ENCODE measurements at regions not wholly inside any gene's neighbourhood (a gene's known extent, or its start where the extent isn't known, plus 50 kb on each side); places are given as distances from the start of the nearest gene placed in this dataset.
"Not testable (repeated sequence)": the region's sequence is repeated elsewhere in the genome, so short reads cannot be mapped to it uniquely, and the experiment has no call there.

- H3K36me3 Mint-ChIP-seq (ENCODE audit: low read depth), result no peaks in the 10 kb centered on the region
- H3K27me3 Mint-ChIP-seq, result no peaks in the 10 kb centered on the region
- H3K4me3 Mint-ChIP-seq, result no peak overlapping the region
- no peaks in the 10 kb centered on the region for H3K9me3 Mint-ChIP-seq
- DNase-seq, result no peak
- ChIA-PET POLR2A (no interaction called here), CTCF (interaction anchor here (0.8 kb wide), 1 partner anchor 115 kb away, joined by 3 read pairs; no protein-coding TSS in a partner anchor)
- no peaks in the 10 kb centered on the region for H3K4me1 Mint-ChIP-seq
- no peak overlapping the region for H3K27ac Mint-ChIP-seq
Measured at GRCh38 chr3:170697131-170697530, 111.3 kb upstream of the SLC7A14 start.

DNA sequence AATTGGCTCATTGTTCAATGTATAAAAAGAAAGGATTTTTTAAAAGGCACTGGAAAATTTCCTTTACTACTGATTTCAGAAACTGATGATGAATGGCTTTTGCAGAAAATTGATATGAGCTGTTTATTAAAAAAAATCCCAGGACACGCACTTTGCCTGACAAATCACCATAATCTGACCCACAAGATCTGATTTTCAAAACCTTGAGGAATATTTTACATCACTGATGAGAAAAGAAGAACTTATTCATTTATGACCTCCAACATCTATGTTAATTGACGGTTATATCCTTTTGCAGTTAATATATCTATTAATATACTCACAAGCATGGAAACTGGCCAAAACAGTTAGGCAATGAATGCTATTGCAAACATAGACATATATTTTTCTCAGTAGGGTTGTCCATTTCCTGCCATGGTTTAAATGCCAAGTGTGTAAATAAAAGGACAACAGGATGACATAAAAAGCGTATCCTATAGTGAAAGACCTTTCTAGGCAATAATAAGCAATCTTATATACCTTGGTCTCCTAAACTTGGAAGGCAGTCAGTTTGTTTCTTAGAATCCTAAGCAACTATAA is 109.7 kb upstream of the SLC7A14 start:
- H3K27me3 Mint-ChIP-seq, result no peaks in the 10 kb centered on the region
- no peak overlapping the region for H3K27ac Mint-ChIP-seq
- ChIA-PET POLR2A (no interaction called here), CTCF (interaction anchor here (1.1 kb wide), 1 partner anchor 282 kb away, joined by 3 read pairs; no protein-coding TSS in a partner anchor)
- no peaks in the 10 kb centered on the region for H3K36me3 Mint-ChIP-seq (ENCODE audit: low read depth)
- H3K9me3 Mint-ChIP-seq, result no peaks in the 10 kb centered on the region
- no peaks in the 10 kb centered on the region for H3K4me1 Mint-ChIP-seq
- H3K4me3 Mint-ChIP-seq, result no peak overlapping the region
- DNase-seq, result no peak

- no peak for DNase-seq
- no peaks in the 10 kb centered on the region for H3K9me3 Mint-ChIP-seq
- CTCF ChIA-PET, result interaction anchor here (1.0 kb wide), 1 partner anchor 118 kb away, joined by 3 read pairs; no protein-coding TSS in a partner anchor
Measured at GRCh38 chr3:170692720-170693119, 106.8 kb upstream of the SLC7A14 start.

DNA sequence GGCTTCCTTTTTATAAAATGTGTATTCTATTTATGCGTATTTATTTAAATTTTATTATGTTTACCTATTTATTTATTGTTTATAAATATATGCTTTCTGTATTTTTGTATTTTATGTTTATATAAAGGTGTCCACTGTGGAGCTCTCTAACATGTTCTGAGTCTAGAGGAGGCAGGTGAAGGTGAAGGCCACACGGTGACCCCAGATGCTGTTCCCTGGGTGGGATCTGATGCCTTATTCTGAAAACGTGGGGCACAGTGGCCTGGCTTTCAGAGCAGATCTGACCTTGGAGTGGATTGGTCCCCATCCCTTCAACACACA is 104.7 kb upstream of the SLC7A14 start:
- ChIA-PET POLR2A (no interaction called here), CTCF (interaction anchor here (0.8 to 1.9 kb wide), 5 partner anchors 15 to 277 kb away, joined by 3 to 8 read pairs (median 3); no protein-coding TSS in a partner anchor)
- no peak overlapping the region for H3K27ac Mint-ChIP-seq
- H3K36me3 Mint-ChIP-seq (ENCODE audit: low read depth), result no peaks in the 10 kb centered on the region
- no peak for DNase-seq
- H3K4me3 Mint-ChIP-seq, result no peak overlapping the region
- no peaks in the 10 kb centered on the region for H3K9me3 Mint-ChIP-seq
- no peaks in the 10 kb centered on the region for H3K4me1 Mint-ChIP-seq
- no peaks in the 10 kb centered on the region for H3K27me3 Mint-ChIP-seq

More at GRCh38 chr3:170692720-170693119, 106.8 kb upstream of the SLC7A14 start:
- POLR2A ChIA-PET, result no interaction called here
- H3K27me3 Mint-ChIP-seq, result no peaks in the 10 kb centered on the region
- H3K36me3 Mint-ChIP-seq (ENCODE audit: low read depth), result no peaks in the 10 kb centered on the region
- no peaks in the 10 kb centered on the region for H3K4me1 Mint-ChIP-seq
- no peak overlapping the region for H3K4me3 Mint-ChIP-seq
- no peak overlapping the region for H3K27ac Mint-ChIP-seq

- H3K4me1 Mint-ChIP-seq, result no peaks in the 10 kb centered on the region
- no peaks in the 10 kb centered on the region for H3K9me3 Mint-ChIP-seq
- POLR2A ChIA-PET, result no interaction called here
Measured at GRCh38 chr3:170689893-170690660, 104.2 kb upstream of the SLC7A14 start.

DNA sequence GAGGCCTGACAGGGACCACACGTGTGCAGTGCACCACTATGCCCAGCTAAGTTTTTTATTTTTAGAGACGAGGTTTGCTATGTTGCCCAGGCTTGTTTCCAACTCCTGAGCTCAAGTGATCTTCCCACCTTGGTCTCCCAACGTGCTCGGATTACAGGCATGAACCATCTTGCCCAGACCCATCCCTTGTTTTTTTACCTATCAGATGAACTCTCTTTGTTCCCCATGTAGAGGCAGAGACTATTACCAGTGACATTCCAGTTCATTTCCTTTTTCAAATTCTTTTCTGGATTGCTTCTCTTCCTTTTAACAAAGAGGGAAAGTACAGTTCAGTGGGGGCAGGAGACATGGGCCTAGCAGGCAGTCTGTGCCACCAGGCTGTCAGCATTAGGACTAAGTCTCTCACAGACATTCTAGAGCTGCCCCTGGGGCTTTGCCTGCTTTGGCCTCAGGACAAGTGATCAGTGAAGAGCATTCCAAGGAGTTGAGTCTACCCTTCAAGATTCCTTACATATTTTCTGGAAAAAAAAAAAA is 103.5 kb upstream of the SLC7A14 start:
- Mint-ChIP-seq H3K4me3 (no peak overlapping the region), H3K9me3 (no peaks in the 10 kb centered on the region), H3K27me3 (no peaks in the 10 kb centered on the region), H3K4me1 (no peaks in the 10 kb centered on the region), H3K36me3 (ENCODE audit: low read depth) (no peaks in the 10 kb centered on the region), H3K27ac (no peak overlapping the region)
- ChIA-PET CTCF (interaction anchor here (0.7 to 1.3 kb wide), 3 partner anchors 16 to 282 kb away, joined by 3 read pairs; no protein-coding TSS in a partner anchor), POLR2A (no interaction called here)
- DNase-seq, result no peak

More at GRCh38 chr3:170689893-170690660, 104.2 kb upstream of the SLC7A14 start:
- Mint-ChIP-seq H3K27ac (no peak overlapping the region), H3K36me3 (ENCODE audit: low read depth) (no peaks in the 10 kb centered on the region), H3K4me3 (no peak overlapping the region), H3K27me3 (no peaks in the 10 kb centered on the region)
- CTCF ChIA-PET, result interaction anchor here (0.7 to 1.9 kb wide), 7 partner anchors 15 to 282 kb away, joined by 3 to 8 read pairs (median 3); no protein-coding TSS in a partner anchor
- DNase-seq, result peak; percentile 36

GRCh38 chr3:170688222-170688621 is 102.3 kb upstream of the SLC7A14 start:
- DNase-seq; POLR2A ChIA-PET; CTCF ChIA-PET; H3K4me1 Mint-ChIP-seq; H3K27me3 Mint-ChIP-seq; H3K36me3 Mint-ChIP-seq (ENCODE audit: low read depth); H3K9me3 Mint-ChIP-seq; H3K4me3 Mint-ChIP-seq; H3K27ac Mint-ChIP-seq: not testable (repeated sequence)

- H3K4me1 Mint-ChIP-seq, result no peaks in the 10 kb centered on the region
- CTCF ChIA-PET, result no interaction called here
- H3K27ac Mint-ChIP-seq, result no peak overlapping the region
- no peak for DNase-seq
- H3K9me3 Mint-ChIP-seq, result no peaks in the 10 kb centered on the region
- no peak overlapping the region for H3K4me3 Mint-ChIP-seq
- POLR2A ChIA-PET, result no interaction called here
- peaks cover 8% of the 10 kb centered on the region for H3K27me3 Mint-ChIP-seq
- H3K36me3 Mint-ChIP-seq (ENCODE audit: low read depth), result no peaks in the 10 kb centered on the region
Measured at GRCh38 chr3:170680593-170680992, 94.7 kb upstream of the SLC7A14 start.

DNA sequence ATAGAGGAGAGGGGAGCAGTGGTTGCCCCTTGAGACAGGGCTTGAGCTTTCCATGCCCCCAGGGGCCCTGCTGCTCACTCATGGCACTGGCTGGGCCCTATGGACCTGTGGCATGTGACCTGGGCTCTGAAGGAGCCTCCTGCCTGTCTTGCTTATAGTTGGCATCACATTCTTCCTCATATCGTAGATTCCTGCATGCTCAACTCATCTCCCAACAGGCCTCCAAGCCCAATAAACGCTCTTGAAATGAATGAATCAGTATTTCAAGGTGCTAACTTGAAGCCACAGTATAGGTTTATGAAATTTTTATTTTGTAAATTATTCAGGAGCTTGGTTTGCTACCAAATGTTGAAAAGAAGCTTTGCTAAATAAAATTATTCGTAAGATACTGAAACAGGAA is 93.3 kb upstream of the SLC7A14 start:
- no peak for DNase-seq
- H3K36me3 Mint-ChIP-seq (ENCODE audit: low read depth), result no peaks in the 10 kb centered on the region
- POLR2A ChIA-PET, result no interaction called here
- H3K27ac Mint-ChIP-seq, result no peak overlapping the region
- H3K9me3 Mint-ChIP-seq, result no peaks in the 10 kb centered on the region
- no peaks in the 10 kb centered on the region for H3K4me1 Mint-ChIP-seq
- peaks cover 8% of the 10 kb centered on the region for H3K27me3 Mint-ChIP-seq
- no peak overlapping the region for H3K4me3 Mint-ChIP-seq
- CTCF ChIA-PET, result no interaction called here

DNA sequence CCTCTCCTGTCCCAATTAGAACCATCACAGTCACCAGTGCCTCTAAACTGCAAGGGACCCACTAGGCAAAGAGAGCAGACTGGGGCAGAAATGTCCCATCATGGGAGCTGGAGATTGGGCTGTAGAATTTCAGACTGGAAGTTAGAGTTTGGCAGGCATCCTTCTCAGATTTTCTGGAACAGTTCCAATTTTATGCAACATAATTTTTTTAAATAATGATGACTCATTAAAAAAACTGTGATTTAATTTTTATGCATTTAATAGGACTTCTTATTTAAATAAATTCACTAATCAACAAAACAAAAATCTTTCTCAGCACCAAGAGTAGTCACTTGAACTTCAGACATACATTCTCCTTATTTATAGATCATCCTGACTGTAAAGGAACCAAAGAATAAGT is 84.6 kb upstream of the SLC7A14 start:
- no peak overlapping the region for H3K27ac Mint-ChIP-seq
- peaks cover 2% of the 10 kb centered on the region for H3K9me3 Mint-ChIP-seq
- H3K4me3 Mint-ChIP-seq, result no peak overlapping the region
- no peaks in the 10 kb centered on the region for H3K4me1 Mint-ChIP-seq
- DNase-seq, result no peak
- no peaks in the 10 kb centered on the region for H3K36me3 Mint-ChIP-seq (ENCODE audit: low read depth)
- ChIA-PET CTCF (no interaction called here), POLR2A (no interaction called here)
- peaks cover 2% of the 10 kb centered on the region for H3K27me3 Mint-ChIP-seq

- DNase-seq; CTCF ChIA-PET; H3K27ac Mint-ChIP-seq; H3K4me1 Mint-ChIP-seq; H3K27me3 Mint-ChIP-seq; H3K36me3 Mint-ChIP-seq (ENCODE audit: low read depth); H3K4me3 Mint-ChIP-seq; POLR2A ChIA-PET; H3K9me3 Mint-ChIP-seq: not testable (repeated sequence)
Measured at GRCh38 chr3:170662986-170663385, 77.1 kb upstream of the SLC7A14 start.

- no peaks in the 10 kb centered on the region for H3K36me3 Mint-ChIP-seq (ENCODE audit: low read depth)
- no peak overlapping the region for H3K27ac Mint-ChIP-seq
- DNase-seq, result no peak
- CTCF ChIA-PET, result no interaction called here
- H3K27me3 Mint-ChIP-seq, result peaks cover 9% of the 10 kb centered on the region
- H3K9me3 Mint-ChIP-seq, result no peaks in the 10 kb centered on the region
- H3K4me3 Mint-ChIP-seq, result no peak overlapping the region
- POLR2A ChIA-PET, result no interaction called here
- no peaks in the 10 kb centered on the region for H3K4me1 Mint-ChIP-seq
Measured at GRCh38 chr3:170660139-170660538, 74.3 kb upstream of the SLC7A14 start.

DNA sequence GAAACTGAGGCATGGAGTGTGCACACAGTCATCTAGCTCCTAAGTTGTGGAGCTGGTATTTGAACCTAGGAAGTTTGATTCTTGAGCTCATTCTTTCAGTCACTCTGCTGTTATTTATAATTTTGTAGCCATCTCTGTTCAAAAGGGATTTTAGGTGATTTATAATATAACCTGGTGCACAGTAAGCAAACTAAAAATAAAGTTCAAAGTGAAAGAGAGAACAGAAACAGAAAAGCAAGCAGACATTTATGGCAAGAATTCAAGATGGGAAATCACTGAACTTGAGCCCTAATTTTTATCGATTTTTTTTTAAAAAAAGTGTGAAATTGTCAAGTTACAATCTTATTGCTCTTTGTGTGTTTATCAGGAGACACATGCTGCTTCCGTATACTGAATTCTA is 71.4 kb upstream of the SLC7A14 start:
- ChIA-PET POLR2A (no interaction called here), CTCF (no interaction called here)

DNA sequence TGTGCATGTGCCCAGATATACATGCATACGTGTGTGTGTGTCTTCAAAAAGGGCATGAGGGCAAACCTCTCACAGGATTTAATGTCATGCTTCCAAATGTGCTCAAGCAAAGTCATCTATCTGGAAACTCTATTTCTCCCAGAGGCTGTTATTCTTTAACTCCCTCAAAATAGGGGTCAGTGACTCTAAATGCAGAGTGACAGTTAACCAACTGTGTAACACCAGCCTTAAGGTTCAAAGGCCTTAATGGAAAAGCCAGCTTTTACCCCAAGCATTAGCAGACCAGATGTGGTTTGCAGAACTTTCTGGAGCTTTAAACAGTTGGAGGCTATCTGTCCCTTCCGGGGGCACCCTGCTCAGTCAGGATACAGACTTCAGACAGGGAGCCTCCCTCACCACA is 70.4 kb upstream of the SLC7A14 start:
- CTCF ChIA-PET, result no interaction called here
- no peaks in the 10 kb centered on the region for H3K9me3 Mint-ChIP-seq

More for the DNA sequence above, 71.4 kb upstream of the SLC7A14 start:
- no peak for DNase-seq
- Mint-ChIP-seq H3K9me3 (no peaks in the 10 kb centered on the region), H3K4me1 (no peaks in the 10 kb centered on the region), H3K27me3 (peaks cover 6% of the 10 kb centered on the region), H3K36me3 (ENCODE audit: low read depth) (no peaks in the 10 kb centered on the region), H3K4me3 (no peak overlapping the region), H3K27ac (no peak overlapping the region)

More for the DNA sequence above, 70.4 kb upstream of the SLC7A14 start:
- POLR2A ChIA-PET, result no interaction called here
- Mint-ChIP-seq H3K4me1 (no peaks in the 10 kb centered on the region), H3K36me3 (ENCODE audit: low read depth) (no peaks in the 10 kb centered on the region), H3K4me3 (no peak overlapping the region), H3K27me3 (peaks cover 8% of the 10 kb centered on the region), H3K27ac (no peak overlapping the region)
- DNase-seq, result no peak

All from activated CD4-positive, alpha-beta memory T cell treated with anti-CD3 and anti-CD28 coated beads, Interleukin-2, amount 10 ng/mL, durations not matched to agents 7 days and 5 days (primary cell).